GM23338 (cell line): ENCODE measurements at regions not wholly inside any gene's neighbourhood (a gene's known extent, or its start where the extent isn't known, plus 50 kb on each side); places are given as distances from the start of the nearest gene placed in this dataset.

Experiments
- ATAC-seq: fragments of 200-7000 bp; cut with Tn5 transposase; 3 replicates; pipeline ENCODE4 v1.9.1; 2020
- DNase-seq: peaks from one replicate; pipeline ENCODE4 v3.0.0-alpha.2; 2015; ENCODE audit warnings: low spot score
- H2AFZ ChIP-seq: fragments of 200-600 bp; sonication (generic); 2 replicates; pipeline ENCODE4 v1.8.0; 2016; ENCODE audit warnings: antibody characterized with exemption, mild to moderate bottlenecking, moderate library complexity
- H3F3A ChIP-seq: fragments of 200-600 bp; sonication (generic); replicated peaks from 2 replicates; pipeline ENCODE4 v1.8.0; 2017; ENCODE audit warnings: antibody characterized with exemption, mixed run types, low read depth
- H3K27ac ChIP-seq: fragments of 200-600 bp; sonication (generic); 2 replicates; pipeline ENCODE4 v1.6.1; 2016; ENCODE audit warnings: low read depth
- H3K27me3 ChIP-seq: fragments of 200-600 bp; sonication (generic); 2 replicates; pipeline ENCODE4 v1.8.0; 2016; ENCODE audit warnings: mild to moderate bottlenecking, mixed run types, moderate library complexity; ENCODE audit not compliant: insufficient read depth
- H3K36me3 ChIP-seq: fragments of 200-600 bp; sonication (generic); 2 replicates; pipeline ENCODE4 v1.8.0; 2016; ENCODE audit warnings: mild to moderate bottlenecking; ENCODE audit not compliant: insufficient read depth
- H3K4me1 ChIP-seq: fragments of 200-600 bp; sonication (generic); 2 replicates; pipeline ENCODE4 v1.8.0; 2016; ENCODE audit warnings: mild to moderate bottlenecking, moderate library complexity; ENCODE audit not compliant: insufficient read depth
- H3K4me2 ChIP-seq: fragments of 200-600 bp; sonication (generic); 2 replicates; pipeline ENCODE4 v1.7.1; 2017; ENCODE audit warnings: mixed run types
- H3K4me3 ChIP-seq: fragments of 200-600 bp; sonication (generic); 2 replicates; pipeline ENCODE4 v1.6.1; 2016; ENCODE audit warnings: mixed run types
- H3K79me2 ChIP-seq: fragments of 200-600 bp; sonication (generic); replicated peaks from 2 replicates; pipeline ENCODE4 v1.8.0; 2017; ENCODE audit warnings: mild to moderate bottlenecking; ENCODE audit not compliant: insufficient read depth
- H3K9me2 ChIP-seq: fragments of 200-600 bp; sonication (generic); 2 replicates; pipeline ENCODE4 v1.8.0; 2017; ENCODE audit not compliant: insufficient read depth
- H4K20me1 ChIP-seq: fragments of 200-600 bp; sonication (generic); replicated peaks from 2 replicates; pipeline ENCODE4 v1.8.0; 2017; ENCODE audit warnings: mild to moderate bottlenecking; ENCODE audit not compliant: insufficient read depth
- H3K27ac Mint-ChIP-seq: 2 replicates; pipeline ENCODE4 v1.8.0; 2020; ENCODE audit warnings: inconsistent platforms, mild to moderate bottlenecking, moderate library complexity, mixed read lengths
- H3K27me3 Mint-ChIP-seq: 3 replicates; pipeline ENCODE4 v1.8.0; 2022; ENCODE audit warnings: low read depth, mild to moderate bottlenecking, moderate library complexity, mixed read lengths, inconsistent platforms; ENCODE audit not compliant: insufficient read depth, poor library complexity
- H3K36me3 Mint-ChIP-seq: 3 replicates; pipeline ENCODE4 v1.8.0; 2021; ENCODE audit warnings: low read depth, mild to moderate bottlenecking, inconsistent platforms, moderate library complexity, mixed read lengths
- H3K4me1 Mint-ChIP-seq: 3 replicates; pipeline ENCODE4 v1.8.0; 2020; ENCODE audit warnings: mild to moderate bottlenecking, inconsistent platforms, mixed read lengths
- H3K4me3 Mint-ChIP-seq: 3 replicates; pipeline ENCODE4 v1.8.0; 2021; ENCODE audit warnings: moderate library complexity, mild to moderate bottlenecking, inconsistent platforms, mixed read lengths
- H3K9me3 Mint-ChIP-seq: 3 replicates; pipeline ENCODE4 v1.8.0; 2020; ENCODE audit warnings: moderate library complexity, mild to moderate bottlenecking, inconsistent platforms, mixed read lengths
- CREB1 ChIP-seq: fragments of 250-450 bp; sonication (Bioruptor Pico); IDR thresholded peaks from 2 replicates; pipeline ENCODE4 v1.5.0; 2020; ENCODE audit warnings: low read depth, mild to moderate bottlenecking, moderate library complexity
- CTCF ChIP-seq, 2 experiments: fragments of 200-600 bp in 1 of 2; sonication (generic) in 1 of 2; conservative IDR thresholded peaks; 2 replicates each; pipeline versions ENCODE4 v1.5.1 to v1.6.1; 2016 to 2017; ENCODE audit warnings: antibody characterized with exemption in 2 of 2, low read depth in 2 of 2, mild to moderate bottlenecking in 2 of 2, moderate library complexity in 1 of 2
- ETS1 ChIP-seq: IDR thresholded peaks from 2 replicates; pipeline ENCODE4 v1.6.1; 2016; ENCODE audit warnings: antibody characterized with exemption
- EZH2 ChIP-seq: fragments of 200-600 bp; sonication (generic); IDR thresholded peaks from one replicate; pipeline ENCODE4 v1.8.0; 2017; ENCODE audit warnings: antibody characterized with exemption, mild to moderate bottlenecking, low read depth; ENCODE audit not compliant: unreplicated experiment
- EZH2phosphoT487 ChIP-seq: fragments of 200-600 bp; sonication (generic); IDR thresholded peaks from one replicate; pipeline ENCODE4 v1.8.1; 2018; ENCODE audit warnings: antibody characterized with exemption; ENCODE audit not compliant: unreplicated experiment
- JUNB ChIP-seq: IDR thresholded peaks from one replicate; pipeline ENCODE4 v1.6.1; 2016; ENCODE audit warnings: antibody characterized with exemption; ENCODE audit not compliant: unreplicated experiment
- POLR2AphosphoS5 ChIP-seq: IDR thresholded peaks from 2 replicates; pipeline ENCODE4 v1.6.1; 2016; ENCODE audit warnings: antibody characterized with exemption, low read depth
- REST ChIP-seq: IDR thresholded peaks from one replicate; pipeline ENCODE4 v1.6.1; 2018; ENCODE audit warnings: antibody characterized with exemption; ENCODE audit not compliant: unreplicated experiment
- STAT1 ChIP-seq: IDR thresholded peaks from one replicate; pipeline ENCODE4 v1.6.1; 2016; ENCODE audit warnings: antibody characterized with exemption; ENCODE audit not compliant: unreplicated experiment
- ZNF114 ChIP-seq: fragments of 250-450 bp; sonication (Bioruptor Pico); IDR thresholded peaks from 2 replicates; pipeline ENCODE4 v1.5.0; 2020; ENCODE audit warnings: mild to moderate bottlenecking, moderate library complexity
- ZNF331 ChIP-seq: fragments of 250-450 bp; sonication (Bioruptor Pico); IDR thresholded peaks from 2 replicates; pipeline ENCODE4 v1.5.0; 2020; ENCODE audit warnings: low read depth, mild to moderate bottlenecking, moderate library complexity

GRCh38 chrY:7807516-7807870 lies 895.9 kb upstream of the AMELY start (continued):
- TF ChIP-seq CTCF (conservative IDR thresholded peaks at IDR 0.05; ENCODE audit: low read depth in 2 of 2) (no peak), EZH2phosphoT487 (no peak), STAT1 (no peak), JUNB (no peak), ZNF114 (CRISPR knock-in tag) (no peak), EZH2 (no peak), REST (no peak), ETS1 (no peak), ZNF331 (CRISPR knock-in tag) (no peak), CREB1 (CRISPR knock-in tag) (no peak), POLR2AphosphoS5 (no peak)

GRCh38 chrY:7806592-7807515 lies 895.3 kb upstream of the AMELY start:
- H3F3A ChIP-seq, result no peaks in the 10 kb centered on the region
- H4K20me1 ChIP-seq, result no peaks in the 10 kb centered on the region
- Mint-ChIP-seq H3K4me1 (no peaks in the 10 kb centered on the region), H3K27me3 (no peaks in the 10 kb centered on the region), H3K27ac (no peak overlapping the region), H3K4me3 (no peak overlapping the region), H3K36me3 (no peaks in the 10 kb centered on the region), H3K9me3 (no peaks in the 10 kb centered on the region)
- H3K9me2 ChIP-seq, result no peaks in the 10 kb centered on the region
- ATAC-seq (no peak), DNase-seq (no peak)
- no peak overlapping the region for H3K4me2 ChIP-seq
- no peak overlapping the region for H2AFZ ChIP-seq
- no peaks in the 10 kb centered on the region for H3K4me1 ChIP-seq
- H3K36me3 ChIP-seq, result no peaks in the 10 kb centered on the region
- no peaks in the 10 kb centered on the region for H3K79me2 ChIP-seq
- H3K27me3 ChIP-seq, result no peaks in the 10 kb centered on the region
- H3K4me3 ChIP-seq, result no peak overlapping the region
- no peak overlapping the region for H3K27ac ChIP-seq
- TF ChIP-seq STAT1 (no peak), CREB1 (CRISPR knock-in tag) (no peak), JUNB (no peak), EZH2 (no peak)
